A673 (cell line): ENCODE measurements at regions not wholly inside any gene's neighbourhood (a gene's known extent, or its start where the extent isn't known, plus 50 kb on each side); places are given as distances from the start of the nearest gene placed in this dataset.
"Not testable (repeated sequence)": the region's sequence is repeated elsewhere in the genome, so short reads cannot be mapped to it uniquely, and the experiment has no call there.

ENCODE experiments used
- BruUV-seq: library from RNA; stranded (reverse); fragments of 400-500 nt; replicated peaks from 2 replicates; lab custom pipeline; 2021; lab: Mats Ljungman, UMichigan
- CTCF ChIA-PET: fragments of 300-600 bp; sonication (Branson Sonifier 250); formaldehyde crosslinking; loops from one replicate; lab custom pipeline; 2022; ENCODE audit warnings: antibody characterized with exemption; lab: Charles Lee
- POLR2A ChIA-PET: fragments of 300-600 bp; sonication (Branson Sonifier 250); formaldehyde crosslinking; loops from one replicate; lab custom pipeline; 2022; ENCODE audit warnings: antibody characterized with exemption; ENCODE audit not compliant: low non-redundant PET; lab: Charles Lee
- DNase-seq: peaks from one replicate; pipeline ENCODE4 v3.0.0-alpha.2; 2015; ENCODE audit warnings: low spot score
- H3K27ac ChIP-seq: fragments of 200-600 bp; sonication (generic); 2 replicates; pipeline ENCODE4 v1.5.1; 2016; ENCODE audit warnings: mixed run types, low read depth, mild to moderate bottlenecking, mixed read lengths, antibody characterized with exemption, low read length; ENCODE audit not compliant: poor library complexity, severe bottlenecking
- H3K27me3 ChIP-seq: fragments of 200-600 bp; sonication (generic); replicated peaks from 2 replicates; pipeline ENCODE4 v1.6.1; 2017; ENCODE audit warnings: mixed run types, low read depth, mild to moderate bottlenecking, mixed read lengths, antibody characterized with exemption, low read length; ENCODE audit not compliant: insufficient read depth, poor library complexity
- H3K36me3 ChIP-seq: fragments of 200-600 bp; sonication (generic); 2 replicates; pipeline ENCODE4 v1.6.1; 2016; ENCODE audit warnings: mixed run types, mild to moderate bottlenecking, mixed read lengths, antibody characterized with exemption, low read length; ENCODE audit not compliant: insufficient read depth, poor library complexity, severe bottlenecking
- H3K4me1 ChIP-seq: fragments of 200-600 bp; sonication (generic); 2 replicates; pipeline ENCODE4 v1.6.1; 2017; ENCODE audit warnings: mixed run types, mild to moderate bottlenecking, mixed read lengths, antibody characterized with exemption, low read length; ENCODE audit not compliant: insufficient read depth, poor library complexity, severe bottlenecking
- H3K4me3 ChIP-seq: fragments of 200-600 bp; sonication (generic); 2 replicates; pipeline ENCODE4 v1.5.1; 2016; ENCODE audit warnings: low read depth, mixed run types, mild to moderate bottlenecking, mixed read lengths, low read length; ENCODE audit not compliant: poor library complexity, severe bottlenecking
- H3K9me3 ChIP-seq: fragments of 200-600 bp; sonication (generic); 2 replicates; pipeline ENCODE4 v1.6.1; 2016; ENCODE audit warnings: mixed run types, low read depth, mild to moderate bottlenecking, mixed read lengths, antibody characterized with exemption, low read length; ENCODE audit not compliant: poor library complexity, severe bottlenecking
- EZH2 ChIP-seq: fragments of 200-600 bp; sonication (generic); IDR thresholded peaks from 2 replicates; pipeline ENCODE4 v1.6.1; 2017; ENCODE audit warnings: borderline replicate concordance, low read depth, mild to moderate bottlenecking, mixed read lengths, antibody characterized with exemption, low read length; ENCODE audit not compliant: poor library complexity, severe bottlenecking
- intact Hi-C: fragments of 100-400 bp; cut with micrococcal nuclease; formaldehyde crosslinking; loops from one replicate; pipeline ENCODE4 v1.10.0; 2022; ENCODE audit not compliant: unreplicated experiment
- TF ChIP-seq, protein P1 (sequence below): fragments of 300-800, 200-600 bp; sonication (generic); conservative IDR thresholded peaks from 2 replicates; pipeline ENCODE4 v1.5.1; 2017; ENCODE audit warnings: low read depth, mild to moderate bottlenecking, antibody characterized with exemption, low read length, moderate library complexity, mixed read lengths

GRCh38 chr6:26749759-26750126 lies 90.2 kb upstream of the ZNF322 start:
- H3K4me3 ChIP-seq, POLR2A ChIA-PET, H3K36me3 ChIP-seq, H3K4me1 ChIP-seq, H3K27me3 ChIP-seq, intact Hi-C loops, H3K27ac ChIP-seq, BruUV-seq, CTCF ChIA-PET, H3K9me3 ChIP-seq: not testable (repeated sequence)
- DNase-seq = peak; percentile 9

DNA sequence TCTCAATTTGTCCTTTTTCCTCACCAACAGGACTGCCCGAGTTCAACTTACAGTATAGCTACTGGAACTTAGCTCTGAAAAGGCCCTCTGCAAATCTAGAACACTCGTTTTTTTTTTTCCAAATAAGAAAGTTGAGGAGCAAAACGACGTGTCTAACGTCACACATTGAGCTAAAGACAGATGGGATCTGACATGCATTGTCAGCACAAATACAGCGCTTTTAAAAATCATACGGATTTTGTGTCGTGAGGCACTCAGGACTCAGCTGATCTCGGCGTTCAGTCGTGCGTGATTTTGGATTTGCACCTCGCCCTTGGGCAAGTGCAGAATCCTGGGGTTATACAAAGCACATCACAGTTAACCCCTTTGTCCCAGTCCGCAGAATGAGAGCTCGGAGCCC lies 94.7 kb upstream of the ZNF322 start:
- BruUV-seq = no TSS peak
- intact Hi-C loops = no loop called here
- no peaks in the 10 kb centered on the region for H3K4me1 ChIP-seq
- ChIA-PET CTCF (no interaction called here), POLR2A (no interaction called here)
- H3K36me3 ChIP-seq = no peaks in the 10 kb centered on the region
- peaks cover 8% of the 10 kb centered on the region for H3K27me3 ChIP-seq
- TF ChIP-seq, protein P1, sequence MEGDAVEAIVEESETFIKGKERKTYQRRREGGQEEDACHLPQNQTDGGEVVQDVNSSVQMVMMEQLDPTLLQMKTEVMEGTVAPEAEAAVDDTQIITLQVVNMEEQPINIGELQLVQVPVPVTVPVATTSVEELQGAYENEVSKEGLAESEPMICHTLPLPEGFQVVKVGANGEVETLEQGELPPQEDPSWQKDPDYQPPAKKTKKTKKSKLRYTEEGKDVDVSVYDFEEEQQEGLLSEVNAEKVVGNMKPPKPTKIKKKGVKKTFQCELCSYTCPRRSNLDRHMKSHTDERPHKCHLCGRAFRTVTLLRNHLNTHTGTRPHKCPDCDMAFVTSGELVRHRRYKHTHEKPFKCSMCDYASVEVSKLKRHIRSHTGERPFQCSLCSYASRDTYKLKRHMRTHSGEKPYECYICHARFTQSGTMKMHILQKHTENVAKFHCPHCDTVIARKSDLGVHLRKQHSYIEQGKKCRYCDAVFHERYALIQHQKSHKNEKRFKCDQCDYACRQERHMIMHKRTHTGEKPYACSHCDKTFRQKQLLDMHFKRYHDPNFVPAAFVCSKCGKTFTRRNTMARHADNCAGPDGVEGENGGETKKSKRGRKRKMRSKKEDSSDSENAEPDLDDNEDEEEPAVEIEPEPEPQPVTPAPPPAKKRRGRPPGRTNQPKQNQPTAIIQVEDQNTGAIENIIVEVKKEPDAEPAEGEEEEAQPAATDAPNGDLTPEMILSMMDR = no peak
- TF ChIP-seq EZH2 = no peak
- no peak for DNase-seq
- H3K9me3 ChIP-seq = no peaks in the 10 kb centered on the region
- peak overlapping the region; percentile 12 for H3K4me3 ChIP-seq
- H3K27ac ChIP-seq = no peak overlapping the region

GRCh38 chr6:26754801-26755200 lies 95.3 kb upstream of the ZNF322 start:
- peak overlapping the region; percentile 29 for H3K4me3 ChIP-seq
- DNase-seq, CTCF ChIA-PET: not testable (repeated sequence)

DNA sequence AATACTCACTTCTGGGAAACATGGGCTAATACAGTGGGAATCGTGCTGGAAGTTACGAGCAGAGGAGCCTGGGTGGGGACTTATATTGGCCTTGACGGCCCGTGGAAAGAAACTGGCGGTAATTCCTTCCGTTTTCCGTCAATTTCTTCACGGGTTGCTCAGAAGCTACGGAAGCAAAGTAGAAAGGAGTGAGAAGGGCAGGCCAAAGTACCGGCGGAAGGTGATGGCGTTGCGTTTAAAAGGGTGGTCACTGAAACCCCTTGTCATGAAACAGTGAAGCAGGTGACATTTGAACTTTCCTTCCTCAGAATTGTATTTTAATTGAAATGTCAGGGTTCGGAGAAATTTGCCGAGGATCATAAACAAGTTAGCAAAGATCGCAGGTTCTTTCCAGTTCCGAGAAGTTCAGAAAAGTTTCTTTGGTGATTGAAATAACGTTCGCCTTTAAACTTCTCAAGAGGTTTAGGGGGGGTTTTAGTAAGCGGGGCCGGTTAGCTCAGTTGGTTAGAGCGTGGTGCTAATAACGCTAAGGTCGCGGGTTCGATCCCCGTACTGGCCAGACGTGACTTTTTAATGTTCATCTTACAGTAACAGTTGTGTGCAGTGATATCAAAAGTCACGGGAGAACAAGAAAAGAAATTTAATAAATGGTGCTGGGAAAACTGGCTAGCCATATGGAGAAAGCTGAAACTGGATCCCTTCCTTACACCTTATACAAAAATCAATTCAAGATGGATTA lies 96.7 kb upstream of the ZNF322 start:
- intact Hi-C loops, H3K27me3 ChIP-seq, H3K9me3 ChIP-seq, H3K4me1 ChIP-seq, H3K27ac ChIP-seq, POLR2A ChIA-PET, H3K36me3 ChIP-seq, H3K4me3 ChIP-seq, CTCF ChIA-PET: not testable (repeated sequence)
- peak; percentile 67 for DNase-seq
- BruUV-seq = TSS peak; percentile 100

More at GRCh38 chr6:26754801-26755200, 95.3 kb upstream of the ZNF322 start:
- intact Hi-C loops, H3K27ac ChIP-seq, POLR2A ChIA-PET, H3K27me3 ChIP-seq, H3K9me3 ChIP-seq, BruUV-seq, H3K36me3 ChIP-seq, H3K4me1 ChIP-seq: not testable (repeated sequence)

GRCh38 chr6:26766203-26766902 lies 106.8 kb upstream of the ZNF322 start:
- DNase-seq, H3K36me3 ChIP-seq, H3K9me3 ChIP-seq, CTCF ChIA-PET, H3K27me3 ChIP-seq, POLR2A ChIA-PET, intact Hi-C loops, BruUV-seq, H3K4me3 ChIP-seq, H3K4me1 ChIP-seq, H3K27ac ChIP-seq: not testable (repeated sequence)

DNA sequence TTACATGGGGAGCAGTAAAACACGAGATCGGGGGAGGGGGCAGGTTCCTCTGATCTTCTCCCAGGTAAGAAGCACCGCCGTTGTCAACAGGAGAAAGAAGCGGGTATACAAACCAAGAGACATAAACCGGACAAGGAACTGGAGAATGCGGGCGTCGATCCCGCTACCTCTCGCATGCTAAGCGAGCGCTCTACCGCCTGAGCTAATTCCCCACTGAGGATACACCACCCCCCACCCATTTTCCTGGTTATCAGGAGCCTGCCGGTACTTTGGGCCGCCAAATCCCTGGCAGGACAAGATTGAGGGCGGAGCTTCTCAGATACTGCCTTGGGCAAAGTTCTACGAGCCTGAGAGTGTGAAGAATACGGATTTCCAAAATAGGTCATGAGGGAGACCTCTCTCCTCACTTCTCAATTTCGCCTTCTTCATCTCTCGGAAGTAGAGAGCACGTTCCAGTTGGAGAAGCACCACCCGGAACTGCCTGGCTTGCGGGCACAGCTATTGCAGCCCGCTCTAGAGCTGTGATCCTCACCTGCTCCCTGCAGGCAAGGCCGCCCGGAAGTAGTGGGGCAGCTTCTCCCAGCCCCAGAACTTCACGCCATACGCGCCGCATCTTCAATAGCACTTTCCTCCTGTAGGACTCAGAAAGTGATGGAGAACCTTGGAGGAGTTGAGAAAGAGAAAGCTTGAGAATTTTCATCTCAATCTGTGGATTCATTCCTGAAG lies 111.6 kb upstream of the ZNF322 start:
- H3K4me1 ChIP-seq, POLR2A ChIA-PET, H3K9me3 ChIP-seq, H3K4me3 ChIP-seq, intact Hi-C loops, DNase-seq, BruUV-seq, H3K27ac ChIP-seq, CTCF ChIA-PET, H3K27me3 ChIP-seq, H3K36me3 ChIP-seq: not testable (repeated sequence)
